Activated T-helper 1 cell treated with anti-CD3 and anti-CD28 coated beads, Interleukin-12 subunit alpha, Interleukin-12 subunit beta, Interleukin-2, Interleukin-4 antibody, amounts not matched to agents 30 ng/mL and 10 ng/mL and 1 ng/mL, durations not matched to agents 14 hours and 24 hours and 36 hours (primary cell): ENCODE measurements at regions not wholly inside any gene's neighbourhood (a gene's known extent, or its start where the extent isn't known, plus 50 kb on each side); places are given as distances from the start of the nearest gene placed in this dataset.

Source experiments
- DNase-seq: peaks from one replicate; pipeline ENCODE4 v3.0.0; 2021; ENCODE audit warnings: low spot score
- H3K27ac Mint-ChIP-seq: one replicate; pipeline ENCODE4 v1.8.0; 2021; ENCODE audit warnings: mild to moderate bottlenecking, mixed read lengths
- H3K27me3 Mint-ChIP-seq: one replicate; pipeline ENCODE4 v1.8.0; 2022; ENCODE audit warnings: mild to moderate bottlenecking, moderate library complexity, mixed read lengths; ENCODE audit not compliant: insufficient read depth
- H3K36me3 Mint-ChIP-seq: one replicate; pipeline ENCODE4 v1.8.0; 2021; ENCODE audit warnings: low read depth, mixed read lengths
- H3K4me1 Mint-ChIP-seq: one replicate; pipeline ENCODE4 v1.8.0; 2021; ENCODE audit warnings: low read depth, mixed read lengths
- H3K4me3 Mint-ChIP-seq: one replicate; pipeline ENCODE4 v1.8.0; 2021; ENCODE audit warnings: mild to moderate bottlenecking, moderate library complexity, mixed read lengths
- H3K9me3 Mint-ChIP-seq: one replicate; pipeline ENCODE4 v1.8.0; 2021; ENCODE audit warnings: mixed read lengths
- intact Hi-C: fragments of 100-400 bp; cut with micrococcal nuclease; formaldehyde crosslinking; loops from one replicate; pipeline ENCODE4 v1.15.1; 2024

GRCh38 chr17:79276821-79277220 is 202.2 kb downstream of the ENGASE start:
- intact Hi-C loops = no loop called here
- H3K27ac Mint-ChIP-seq = no peak overlapping the region
- H3K9me3 Mint-ChIP-seq = no peaks in the 10 kb centered on the region
- no peak overlapping the region for H3K4me3 Mint-ChIP-seq
- no peaks in the 10 kb centered on the region for H3K36me3 Mint-ChIP-seq
- H3K4me1 Mint-ChIP-seq = no peaks in the 10 kb centered on the region
- no peak for DNase-seq
- no peaks in the 10 kb centered on the region for H3K27me3 Mint-ChIP-seq

- Mint-ChIP-seq H3K27me3 (peaks cover 2% of the 10 kb centered on the region), H3K4me1 (no peaks in the 10 kb centered on the region), H3K4me3 (no peak overlapping the region), H3K36me3 (no peaks in the 10 kb centered on the region), H3K9me3 (no peaks in the 10 kb centered on the region), H3K27ac (no peak overlapping the region)
- no peak for DNase-seq
- intact Hi-C loops = no loop called here
Observed at GRCh38 chr17:79273660-79274059, 199.0 kb downstream of the ENGASE start.

GRCh38 chr17:79272666-79273219 is 198.1 kb downstream of the ENGASE start:
- intact Hi-C loops = no loop called here
- Mint-ChIP-seq H3K9me3 (no peaks in the 10 kb centered on the region), H3K27me3 (peaks cover 2% of the 10 kb centered on the region), H3K4me3 (no peak overlapping the region), H3K36me3 (no peaks in the 10 kb centered on the region), H3K27ac (no peak overlapping the region), H3K4me1 (no peaks in the 10 kb centered on the region)
- no peak for DNase-seq

- no peak for DNase-seq
- Mint-ChIP-seq H3K27me3 (peaks cover 2% of the 10 kb centered on the region), H3K36me3 (no peaks in the 10 kb centered on the region), H3K9me3 (no peaks in the 10 kb centered on the region), H3K4me1 (no peaks in the 10 kb centered on the region), H3K4me3 (no peak overlapping the region), H3K27ac (no peak overlapping the region)
- intact Hi-C loops = no loop called here
Observed at GRCh38 chr17:79272220-79272619, 197.6 kb downstream of the ENGASE start.

- Mint-ChIP-seq H3K4me1 (no peaks in the 10 kb centered on the region), H3K27ac (no peak overlapping the region), H3K4me3 (no peak overlapping the region), H3K27me3 (peaks cover 4% of the 10 kb centered on the region), H3K9me3 (no peaks in the 10 kb centered on the region), H3K36me3 (no peaks in the 10 kb centered on the region)
- DNase-seq = no peak
- intact Hi-C loops = no loop called here
Observed at GRCh38 chr17:79269620-79270019, 195.0 kb downstream of the ENGASE start.

- Mint-ChIP-seq H3K9me3 (no peaks in the 10 kb centered on the region), H3K27me3 (peaks cover 1% of the 10 kb centered on the region), H3K36me3 (no peaks in the 10 kb centered on the region), H3K4me1 (no peaks in the 10 kb centered on the region), H3K27ac (no peak overlapping the region), H3K4me3 (no peak overlapping the region)
- intact Hi-C loops = no loop called here
- DNase-seq = no peak
Observed at GRCh38 chr17:79263191-79263590, 188.6 kb downstream of the ENGASE start.

- H3K27ac Mint-ChIP-seq = no peak overlapping the region
- H3K4me1 Mint-ChIP-seq = no peaks in the 10 kb centered on the region
- H3K4me3 Mint-ChIP-seq = no peak overlapping the region
- no peak for DNase-seq
- no peaks in the 10 kb centered on the region for H3K9me3 Mint-ChIP-seq
- intact Hi-C loops = no loop called here
- no peaks in the 10 kb centered on the region for H3K36me3 Mint-ChIP-seq
- H3K27me3 Mint-ChIP-seq = peaks cover 1% of the 10 kb centered on the region
Observed at GRCh38 chr17:79262624-79263023, 188.0 kb downstream of the ENGASE start.

GRCh38 chr17:79261355-79262072 is 186.9 kb downstream of the ENGASE start:
- no peaks in the 10 kb centered on the region for H3K4me1 Mint-ChIP-seq
- no peaks in the 10 kb centered on the region for H3K27me3 Mint-ChIP-seq
- H3K36me3 Mint-ChIP-seq = no peaks in the 10 kb centered on the region
- intact Hi-C loops = no loop called here
- no peaks in the 10 kb centered on the region for H3K9me3 Mint-ChIP-seq
- DNase-seq = no peak
- H3K4me3 Mint-ChIP-seq = no peak overlapping the region
- H3K27ac Mint-ChIP-seq = no peak overlapping the region

GRCh38 chr17:79258843-79259242 is 184.2 kb downstream of the ENGASE start:
- H3K36me3 Mint-ChIP-seq = no peaks in the 10 kb centered on the region
- intact Hi-C loops = no loop called here
- H3K9me3 Mint-ChIP-seq = no peaks in the 10 kb centered on the region
- no peak for DNase-seq
- H3K27me3 Mint-ChIP-seq = no peaks in the 10 kb centered on the region
- H3K27ac Mint-ChIP-seq = no peak overlapping the region
- no peak overlapping the region for H3K4me3 Mint-ChIP-seq
- no peaks in the 10 kb centered on the region for H3K4me1 Mint-ChIP-seq

GRCh38 chr17:79258041-79258440 is 183.4 kb downstream of the ENGASE start:
- H3K4me1 Mint-ChIP-seq = no peaks in the 10 kb centered on the region
- H3K27me3 Mint-ChIP-seq = no peaks in the 10 kb centered on the region
- intact Hi-C loops = no loop called here
- no peak for DNase-seq
- H3K36me3 Mint-ChIP-seq = no peaks in the 10 kb centered on the region
- H3K9me3 Mint-ChIP-seq = no peaks in the 10 kb centered on the region
- H3K27ac Mint-ChIP-seq = no peak overlapping the region
- no peak overlapping the region for H3K4me3 Mint-ChIP-seq

- intact Hi-C loops = no loop called here
- no peaks in the 10 kb centered on the region for H3K36me3 Mint-ChIP-seq
- no peak for DNase-seq
- H3K27me3 Mint-ChIP-seq = peaks cover 3% of the 10 kb centered on the region
- no peaks in the 10 kb centered on the region for H3K4me1 Mint-ChIP-seq
- H3K4me3 Mint-ChIP-seq = no peak overlapping the region
- no peaks in the 10 kb centered on the region for H3K9me3 Mint-ChIP-seq
- no peak overlapping the region for H3K27ac Mint-ChIP-seq
Observed at GRCh38 chr17:79255926-79256585, 181.4 kb downstream of the ENGASE start.

- H3K27ac Mint-ChIP-seq = no peak overlapping the region
- intact Hi-C loops = no loop called here
Observed at GRCh38 chr17:79255456-79255855, 180.8 kb downstream of the ENGASE start.

GRCh38 chr17:79255046-79255445 is 180.4 kb downstream of the ENGASE start:
- no peaks in the 10 kb centered on the region for H3K9me3 Mint-ChIP-seq
- no peak overlapping the region for H3K27ac Mint-ChIP-seq
- H3K4me1 Mint-ChIP-seq = no peaks in the 10 kb centered on the region
- H3K36me3 Mint-ChIP-seq = no peaks in the 10 kb centered on the region
- peaks cover 4% of the 10 kb centered on the region for H3K27me3 Mint-ChIP-seq
- intact Hi-C loops = no loop called here
- DNase-seq = no peak
- H3K4me3 Mint-ChIP-seq = no peak overlapping the region

More at GRCh38 chr17:79255456-79255855, 180.8 kb downstream of the ENGASE start:
- H3K9me3 Mint-ChIP-seq = no peaks in the 10 kb centered on the region
- H3K27me3 Mint-ChIP-seq = peaks cover 4% of the 10 kb centered on the region
- DNase-seq = no peak
- H3K4me3 Mint-ChIP-seq = no peak overlapping the region
- no peaks in the 10 kb centered on the region for H3K4me1 Mint-ChIP-seq
- no peaks in the 10 kb centered on the region for H3K36me3 Mint-ChIP-seq
